HepG2 (cell line): ENCODE measurements at regions not wholly inside any gene's neighbourhood (a gene's known extent, or its start where the extent isn't known, plus 50 kb on each side); places are given as distances from the start of the nearest gene placed in this dataset.

Experiments
- ATAC-seq: fragments of 200-7000 bp; cut with Tn5 transposase; 3 replicates; pipeline ENCODE4 v1.9.1; 2020; ENCODE audit warnings: mild to moderate bottlenecking, moderate library complexity
- BruUV-seq: library from RNA; stranded (reverse); fragments of 400-500 nt; replicated peaks from 2 replicates; lab custom pipeline; 2021; lab: Mats Ljungman, UMichigan
- CTCF ChIA-PET: fragments of 300-600 bp; formaldehyde crosslinking; extraction: SDS; loops from one replicate; lab custom pipeline; 2021; ENCODE audit warnings: low total read pairs, inconsistent platforms, low intra/inter-chr PET ratio; lab: Yijun Ruan, JAX
- POLR2A ChIA-PET: fragments of 350-600 bp; sonication (Branson Sonifier 250); formaldehyde crosslinking; loops from one replicate; lab custom pipeline; 2020; ENCODE audit warnings: antibody characterized with exemption, inconsistent platforms; lab: Yijun Ruan, JAX
- DNase-seq: peaks from one replicate; pipeline ENCODE4 v3.0.0-alpha.2; 2015; ENCODE audit warnings: low spot score
- FAIRE-seq: peaks from 3 replicates; lab custom pipeline; 2011; peaks lifted over from hg19 to GRCh38; lab: Jason Lieb, UNC
- H2AFZ ChIP-seq: one replicate; pipeline ENCODE4 v1.6.1; 2011; ENCODE audit warnings: low read length, inconsistent platforms
- H3K27ac ChIP-seq: fragments of 300-600 bp; 3 replicates; pipeline ENCODE4 v1.8.0; 2011; ENCODE audit warnings: mixed run types, mild to moderate bottlenecking, mixed read lengths, low read length, inconsistent platforms; ENCODE audit not compliant: insufficient read depth; ENCODE audit errors: extremely low read length
- H3K27me3 ChIP-seq, 2 experiments: fragments of 200-600 bp in 1 of 2; 2 replicates in 1 of 2; 3 replicates in 1 of 2; pipeline versions ENCODE4 v1.6.0 to v1.8.0; 2011; ENCODE audit warnings: low read length in 2 of 2, mild to moderate bottlenecking in 2 of 2, moderate library complexity in 2 of 2, inconsistent platforms in 1 of 2; ENCODE audit not compliant: insufficient read depth in 2 of 2, control insufficient read depth in 1 of 2
- H3K36me3 ChIP-seq, 2 experiments: fragments of 200-600 bp in 1 of 2; replicated peaks in 1 of 2; 2 replicates in 1 of 2; 3 replicates in 1 of 2; pipeline versions ENCODE4 v1.5.1 to v1.8.0; 2011; ENCODE audit warnings: low read length in 2 of 2, inconsistent platforms in 1 of 2; ENCODE audit not compliant: insufficient read depth in 2 of 2, control insufficient read depth in 1 of 2
- H3K4me1 ChIP-seq: 2 replicates; pipeline ENCODE4 v1.5.1; 2012; ENCODE audit warnings: low read length, inconsistent platforms; ENCODE audit not compliant: insufficient read depth
- H3K4me2 ChIP-seq: 2 replicates; pipeline ENCODE4 v1.6.0; 2011; ENCODE audit warnings: low read depth, low read length, inconsistent platforms
- H3K4me3 ChIP-seq, 3 experiments: fragments of 200-600 bp in 1 of 3; sonication (generic), shearing (Covaris generic) in 1 of 3; replicated peaks in 1 of 3; 2 replicates each; pipeline ENCODE4 v1.5.1; 2011 to 2016; ENCODE audit warnings: low read length in 3 of 3, inconsistent platforms in 2 of 3, low read depth in 2 of 3, mild to moderate bottlenecking in 2 of 3, control low read depth in 1 of 3, mixed read lengths in 1 of 3; ENCODE audit not compliant: insufficient read depth in 1 of 3
- H3K79me2 ChIP-seq: one replicate; pipeline ENCODE4 v1.6.1; 2011; ENCODE audit warnings: low read length, inconsistent platforms; ENCODE audit not compliant: insufficient read depth
- H3K9ac ChIP-seq: 2 replicates; pipeline ENCODE4 v1.6.0; 2011; ENCODE audit warnings: mild to moderate bottlenecking, low read depth, low read length, inconsistent platforms; ENCODE audit not compliant: insufficient read depth
- H3K9me3 ChIP-seq: 2 replicates; pipeline ENCODE4 v1.5.1; 2012; ENCODE audit warnings: mild to moderate bottlenecking, low read length
- H4K20me1 ChIP-seq: 2 replicates; pipeline ENCODE4 v1.6.0; 2011; ENCODE audit warnings: inconsistent platforms, mild to moderate bottlenecking, low read length, moderate library complexity; ENCODE audit not compliant: insufficient read depth
- CCAR2 ChIP-seq: fragments of 200-400 bp; formaldehyde crosslinking; optimal IDR thresholded peaks from 2 replicates; pipeline ENCODE3; 2018; ENCODE audit warnings: low read depth, mild to moderate bottlenecking, low read length, moderate library complexity
- HDAC6 ChIP-seq: fragments of 200-600 bp; sonication (generic); IDR thresholded peaks from 2 replicates; pipeline ENCODE4 v1.7.0; 2017; ENCODE audit warnings: mild to moderate bottlenecking, antibody characterized with exemption, low read length, low read depth
- RBAK ChIP-seq: sonication (generic); formaldehyde crosslinking; IDR thresholded peaks from 2 replicates; pipeline ENCODE4 v1.5.1; 2020; ENCODE audit warnings: mild to moderate bottlenecking, missing genetic modification reagents
- SP140L ChIP-seq: sonication (generic); formaldehyde crosslinking; IDR thresholded peaks from 2 replicates; pipeline ENCODE4 v1.4.0; 2020; ENCODE audit warnings: missing genetic modification reagents, borderline replicate concordance
- SRSF1 ChIP-seq: fragments of 200-400 bp; formaldehyde crosslinking; optimal IDR thresholded peaks from 2 replicates; pipeline ENCODE3; 2017; ENCODE audit warnings: mild to moderate bottlenecking, low read depth, low read length, moderate library complexity
- TOE1 ChIP-seq: sonication (generic); formaldehyde crosslinking; IDR thresholded peaks from 2 replicates; pipeline ENCODE4 v1.4.0; 2020; ENCODE audit warnings: mild to moderate bottlenecking, missing genetic modification reagents
- TSC22D2 ChIP-seq: sonication (generic); formaldehyde crosslinking; IDR thresholded peaks from 2 replicates; pipeline ENCODE4 v1.5.1; 2020; ENCODE audit warnings: missing genetic modification reagents, mild to moderate bottlenecking, borderline replicate concordance
- ZBTB8A ChIP-seq: sonication (generic); formaldehyde crosslinking; IDR thresholded peaks from 2 replicates; pipeline ENCODE4 v1.4.0; 2020; ENCODE audit warnings: mild to moderate bottlenecking, low read depth, missing genetic modification reagents, borderline replicate concordance
- ZNF142 ChIP-seq: sonication (generic); formaldehyde crosslinking; IDR thresholded peaks from 2 replicates; pipeline ENCODE4 v1.4.0; 2020; ENCODE audit warnings: missing genetic modification reagents
- ZNF441 ChIP-seq: sonication (generic); formaldehyde crosslinking; IDR thresholded peaks from 2 replicates; pipeline ENCODE4 v1.7.0; 2021; ENCODE audit warnings: missing genetic modification reagents, borderline replicate concordance
- ZNF75D ChIP-seq: sonication (generic); formaldehyde crosslinking; IDR thresholded peaks from 2 replicates; pipeline ENCODE4 v1.8.1; 2023; ENCODE audit warnings: missing genetic modification reagents, mild to moderate bottlenecking, borderline replicate concordance
- ZNF891 ChIP-seq: sonication (generic); formaldehyde crosslinking; IDR thresholded peaks from 2 replicates; pipeline ENCODE4 v1.5.0; 2020; ENCODE audit warnings: mild to moderate bottlenecking, missing genetic modification reagents
- WGBS: methylation state at CpG from one replicate; pipeline ENCODE4 v1.1.6; 2017; ENCODE audit warnings: low lambda C conversion rate; 5-methylcytosine and 5-hydroxymethylcytosine counted together
- in situ Hi-C: cut with HindIII; loops from 2 replicates; pipeline ENCODE4 v1.10.0; 2017; ENCODE audit warnings: low pct_unique_long_range_greater_than_20kb; ENCODE audit not compliant: extremely low pct_ligation_motif_present
- intact Hi-C: fragments of 100-400 bp; cut with micrococcal nuclease; formaldehyde crosslinking; loops from one replicate; pipeline ENCODE4 v1.10.0; 2022; ENCODE audit not compliant: unreplicated experiment
- TF ChIP-seq, protein P1 (sequence below): sonication (generic); formaldehyde crosslinking; IDR thresholded peaks from 2 replicates; pipeline ENCODE4 v1.4.0; 2020; ENCODE audit warnings: missing genetic modification reagents
- TF ChIP-seq, protein P2 (sequence below): IDR thresholded peaks from 2 replicates; pipeline ENCODE4 v1.6.1; 2016; ENCODE audit warnings: missing compliant biosample characterization, missing genetic modification reagents, borderline replicate concordance

- Histone ChIP-seq H3K4me1 (no peaks in the 10 kb centered on the region), H3K36me3 (no peaks in the 10 kb centered on the region), H4K20me1 (no peaks in the 10 kb centered on the region), H3K9me3 (no peaks in the 10 kb centered on the region), H3K27me3 (no peaks in the 10 kb centered on the region), H3K79me2 (no peaks in the 10 kb centered on the region), H2AFZ (no peak overlapping the region), H3K27ac (no peak overlapping the region), H3K4me3 (no peak overlapping the region), H3K4me2 (no peak overlapping the region), H3K9ac (no peak overlapping the region)
- CTCF ChIA-PET, result no interaction called here
- FAIRE-seq (no peak), DNase-seq (no peak), ATAC-seq (no peak)
- in situ Hi-C loops (no loop called here), intact Hi-C loops (no loop called here)
- no TSS peak for BruUV-seq
- POLR2A ChIA-PET, result no interaction called here
- no peak for TF ChIP-seq TSC22D2 (CRISPR knock-in tag)
- TF ChIP-seq CCAR2, result no peak
- TF ChIP-seq TOE1, result no peak
- no peak for TF ChIP-seq SRSF1
- no peak for TF ChIP-seq RBAK (CRISPR knock-in tag)
- no peak for TF ChIP-seq HDAC6
- TF ChIP-seq ZNF441 (CRISPR knock-in tag), result no peak
- TF ChIP-seq, protein P1, sequence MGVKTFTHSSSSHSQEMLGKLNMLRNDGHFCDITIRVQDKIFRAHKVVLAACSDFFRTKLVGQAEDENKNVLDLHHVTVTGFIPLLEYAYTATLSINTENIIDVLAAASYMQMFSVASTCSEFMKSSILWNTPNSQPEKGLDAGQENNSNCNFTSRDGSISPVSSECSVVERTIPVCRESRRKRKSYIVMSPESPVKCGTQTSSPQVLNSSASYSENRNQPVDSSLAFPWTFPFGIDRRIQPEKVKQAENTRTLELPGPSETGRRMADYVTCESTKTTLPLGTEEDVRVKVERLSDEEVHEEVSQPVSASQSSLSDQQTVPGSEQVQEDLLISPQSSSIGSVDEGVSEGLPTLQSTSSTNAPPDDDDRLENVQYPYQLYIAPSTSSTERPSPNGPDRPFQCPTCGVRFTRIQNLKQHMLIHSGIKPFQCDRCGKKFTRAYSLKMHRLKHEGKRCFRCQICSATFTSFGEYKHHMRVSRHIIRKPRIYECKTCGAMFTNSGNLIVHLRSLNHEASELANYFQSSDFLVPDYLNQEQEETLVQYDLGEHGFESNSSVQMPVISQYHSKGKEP (CRISPR knock-in tag), result no peak
- no peak for TF ChIP-seq ZNF75D (CRISPR knock-in tag)
- TF ChIP-seq, protein P2, sequence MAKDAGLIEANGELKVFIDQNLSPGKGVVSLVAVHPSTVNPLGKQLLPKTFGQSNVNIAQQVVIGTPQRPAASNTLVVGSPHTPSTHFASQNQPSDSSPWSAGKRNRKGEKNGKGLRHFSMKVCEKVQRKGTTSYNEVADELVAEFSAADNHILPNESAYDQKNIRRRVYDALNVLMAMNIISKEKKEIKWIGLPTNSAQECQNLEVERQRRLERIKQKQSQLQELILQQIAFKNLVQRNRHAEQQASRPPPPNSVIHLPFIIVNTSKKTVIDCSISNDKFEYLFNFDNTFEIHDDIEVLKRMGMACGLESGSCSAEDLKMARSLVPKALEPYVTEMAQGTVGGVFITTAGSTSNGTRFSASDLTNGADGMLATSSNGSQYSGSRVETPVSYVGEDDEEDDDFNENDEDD (CRISPR knock-in tag), result no peak
- TF ChIP-seq ZBTB8A, result no peak
- no peak for TF ChIP-seq SP140L
- no peak for TF ChIP-seq ZNF891 (CRISPR knock-in tag)
- no peak for TF ChIP-seq ZNF142 (CRISPR knock-in tag)
- WGBS, result 3% methylated on average over 2 of the region's 2 CpGs
Observed at GRCh38 chr18:67980241-67980640, 463.7 kb upstream of the DSEL start.
